ENCODE measurements at regions not wholly inside any gene's neighbourhood (a gene's known extent, or its start where the extent isn't known, plus 50 kb on each side); places are given as distances from the start of the nearest gene placed in this dataset.
"Not testable (repeated sequence)": the region's sequence is repeated elsewhere in the genome, so short reads cannot be mapped to it uniquely, and the experiment has no call there.

- TF ChIP-seq, protein P1, sequence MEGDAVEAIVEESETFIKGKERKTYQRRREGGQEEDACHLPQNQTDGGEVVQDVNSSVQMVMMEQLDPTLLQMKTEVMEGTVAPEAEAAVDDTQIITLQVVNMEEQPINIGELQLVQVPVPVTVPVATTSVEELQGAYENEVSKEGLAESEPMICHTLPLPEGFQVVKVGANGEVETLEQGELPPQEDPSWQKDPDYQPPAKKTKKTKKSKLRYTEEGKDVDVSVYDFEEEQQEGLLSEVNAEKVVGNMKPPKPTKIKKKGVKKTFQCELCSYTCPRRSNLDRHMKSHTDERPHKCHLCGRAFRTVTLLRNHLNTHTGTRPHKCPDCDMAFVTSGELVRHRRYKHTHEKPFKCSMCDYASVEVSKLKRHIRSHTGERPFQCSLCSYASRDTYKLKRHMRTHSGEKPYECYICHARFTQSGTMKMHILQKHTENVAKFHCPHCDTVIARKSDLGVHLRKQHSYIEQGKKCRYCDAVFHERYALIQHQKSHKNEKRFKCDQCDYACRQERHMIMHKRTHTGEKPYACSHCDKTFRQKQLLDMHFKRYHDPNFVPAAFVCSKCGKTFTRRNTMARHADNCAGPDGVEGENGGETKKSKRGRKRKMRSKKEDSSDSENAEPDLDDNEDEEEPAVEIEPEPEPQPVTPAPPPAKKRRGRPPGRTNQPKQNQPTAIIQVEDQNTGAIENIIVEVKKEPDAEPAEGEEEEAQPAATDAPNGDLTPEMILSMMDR (IDR thresholded peaks at IDR 0.05) = no peak
- TF ChIP-seq POLR2A (IDR thresholded peaks at IDR 0.05) (no peak), POLR2AphosphoS5 (IDR thresholded peaks at IDR 0.05) (no peak), EP300 (IDR thresholded peaks at IDR 0.05) (no peak)
- H3K27me3 ChIP-seq = no peaks in the 10 kb centered on the region
- H3K4me1 ChIP-seq = peaks cover 4% of the 10 kb centered on the region
- H3K9me3 ChIP-seq = peaks cover 4% of the 10 kb centered on the region
- no peak overlapping the region for H3K27ac ChIP-seq
- no peak overlapping the region for H3K4me3 ChIP-seq
- no peaks in the 10 kb centered on the region for H3K36me3 ChIP-seq
- 73% methylated on average over 6 of the region's 6 CpGs for WGBS
- DNase-seq (ENCODE audit: low spot score in 2 of 2) = no peak
These were observed 134.2 kb upstream of the FRG1 start for GRCh38 chr4:189806506-189806905.

GRCh38 chr4:189807031-189807430 lies 133.6 kb upstream of the FRG1 start:
- 78% methylated on average over 11 of the region's 35 CpGs for WGBS
- H3K27me3 ChIP-seq = no peaks in the 10 kb centered on the region
- H3K4me3 ChIP-seq = no peak overlapping the region
- no peak overlapping the region for H3K27ac ChIP-seq
- H3K36me3 ChIP-seq = no peaks in the 10 kb centered on the region
- TF ChIP-seq EP300 (IDR thresholded peaks at IDR 0.05) (no peak), POLR2A (IDR thresholded peaks at IDR 0.05) (no peak), POLR2AphosphoS5 (IDR thresholded peaks at IDR 0.05) (no peak)
- TF ChIP-seq, protein P1 (IDR thresholded peaks at IDR 0.05) = no peak
- DNase-seq (ENCODE audit: low spot score in 2 of 2) = no peak
- peaks cover 4% of the 10 kb centered on the region for H3K9me3 ChIP-seq
- peaks cover 4% of the 10 kb centered on the region for H3K4me1 ChIP-seq

- Histone ChIP-seq H3K9me3 (peaks cover 4% of the 10 kb centered on the region), H3K27ac (no peak overlapping the region), H3K4me1 (peaks cover 4% of the 10 kb centered on the region), H3K4me3 (no peak overlapping the region), H3K36me3 (no peaks in the 10 kb centered on the region), H3K27me3 (no peaks in the 10 kb centered on the region)
- no peak for DNase-seq (ENCODE audit: low spot score in 2 of 2)
- WGBS = 90% methylated on average over 5 of the region's 5 CpGs
- TF ChIP-seq POLR2A (IDR thresholded peaks at IDR 0.05) (no peak), EP300 (IDR thresholded peaks at IDR 0.05) (no peak)
- TF ChIP-seq, protein P1 (IDR thresholded peaks at IDR 0.05) = no peak
These were observed 131.4 kb upstream of the FRG1 start for GRCh38 chr4:189809241-189809735.

- Histone ChIP-seq H3K4me1 (peaks cover 4% of the 10 kb centered on the region), H3K27me3 (no peaks in the 10 kb centered on the region), H3K27ac (no peak overlapping the region), H3K36me3 (no peaks in the 10 kb centered on the region), H3K4me3 (no peak overlapping the region), H3K9me3 (peaks cover 4% of the 10 kb centered on the region)
- WGBS = 72% methylated on average over 9 of the region's 9 CpGs
- TF ChIP-seq EP300 (IDR thresholded peaks at IDR 0.05) (no peak), POLR2A (IDR thresholded peaks at IDR 0.05) (no peak), POLR2AphosphoS5 (IDR thresholded peaks at IDR 0.05) (no peak)
- TF ChIP-seq, protein P1 (IDR thresholded peaks at IDR 0.05) = no peak
- no peak for DNase-seq (ENCODE audit: low spot score in 2 of 2)
These were observed 130.8 kb upstream of the FRG1 start for GRCh38 chr4:189809839-189810238.

DNA sequence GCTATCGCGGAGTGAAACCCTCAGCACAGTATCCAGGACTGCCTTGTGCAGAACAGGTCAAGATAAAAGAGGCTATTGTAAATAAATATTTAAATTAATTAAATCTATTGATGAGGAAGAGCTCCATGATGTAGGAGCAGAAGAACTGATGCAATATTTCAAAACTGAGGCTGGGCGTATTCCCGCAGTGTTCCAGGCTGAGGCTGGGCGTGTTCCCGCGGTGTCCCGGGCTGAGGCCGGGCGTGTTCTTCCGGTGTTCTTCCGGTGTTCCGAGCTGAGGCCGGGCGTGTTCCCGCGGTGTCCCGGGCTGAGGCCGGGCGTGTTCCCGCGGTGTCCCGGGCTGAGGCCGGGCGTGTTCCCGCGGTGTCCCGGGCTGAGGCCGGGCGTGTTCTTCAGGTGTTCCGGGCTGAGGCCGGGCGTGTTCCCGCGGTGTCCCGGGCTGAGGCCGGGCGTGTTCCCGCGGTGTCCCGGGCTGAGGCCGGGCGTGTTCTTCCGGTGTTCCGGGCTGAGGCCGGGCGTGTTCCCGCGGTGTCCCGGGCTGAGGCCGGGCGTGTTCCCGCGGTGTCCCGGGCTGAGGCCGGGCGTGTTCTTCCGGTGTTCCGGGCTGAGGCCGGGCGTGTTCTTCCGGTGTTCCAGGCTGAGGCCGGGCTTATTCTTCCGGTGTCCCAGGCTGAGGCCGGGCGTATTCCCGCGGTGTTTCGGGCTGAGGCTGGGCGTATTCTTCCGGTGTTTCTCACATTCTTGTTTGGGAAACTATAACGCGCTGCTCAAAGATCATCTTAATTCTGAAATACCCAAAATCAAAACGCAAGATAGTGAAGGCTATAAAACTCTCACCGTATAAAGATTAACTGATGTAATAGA lies 130.1 kb upstream of the FRG1 start:
- WGBS = 56% methylated on average over 48 of the region's 75 CpGs
- H3K27ac ChIP-seq = peak overlapping the region; percentile 24
- H3K4me1 ChIP-seq; H3K27me3 ChIP-seq; DNase-seq (ENCODE audit: low spot score in 2 of 2); H3K9me3 ChIP-seq; H3K36me3 ChIP-seq: not testable (repeated sequence)
- peak overlapping the region; percentile 31 for H3K4me3 ChIP-seq
